Neural progenitor cell (in vitro differentiated cells): ENCODE measurements at regions not wholly inside any gene's neighbourhood (a gene's known extent, or its start where the extent isn't known, plus 50 kb on each side); places are given as distances from the start of the nearest gene placed in this dataset.

Experiments
- DNase-seq: peaks from one replicate; pipeline ENCODE4 v3.0.0-alpha.2; 2016; ENCODE audit warnings: low spot score
- H2AFZ ChIP-seq: fragments of 200-600 bp; sonication (generic); replicated peaks from 2 replicates; pipeline ENCODE4 v1.6.1; 2016; ENCODE audit warnings: antibody characterized with exemption
- H3F3A ChIP-seq: fragments of 200-600 bp; sonication (generic); 2 replicates; pipeline ENCODE4 v1.6.1; 2016; ENCODE audit warnings: antibody characterized with exemption, low read depth
- H3K27ac ChIP-seq: fragments of 200-600 bp; sonication (generic); 2 replicates; pipeline ENCODE4 v1.5.1; 2016; ENCODE audit warnings: mild to moderate bottlenecking
- H3K27me3 ChIP-seq: fragments of 200-600 bp; sonication (generic); 2 replicates; pipeline ENCODE4 v1.6.1; 2016; ENCODE audit warnings: mild to moderate bottlenecking, moderate library complexity
- H3K36me3 ChIP-seq: fragments of 200-600 bp; sonication (generic); 2 replicates; pipeline ENCODE4 v1.5.1; 2016
- H3K4me1 ChIP-seq: fragments of 200-600 bp; sonication (generic); 2 replicates; pipeline ENCODE4 v1.6.1; 2016; ENCODE audit warnings: mixed run types
- H3K4me2 ChIP-seq: fragments of 200-600 bp; sonication (generic); 2 replicates; pipeline ENCODE4 v1.6.1; 2016
- H3K4me3 ChIP-seq: fragments of 200-600 bp; sonication (generic); 2 replicates; pipeline ENCODE4 v1.5.1; 2016
- H3K79me2 ChIP-seq: fragments of 200-600 bp; sonication (generic); 2 replicates; pipeline ENCODE4 v1.6.1; 2016; ENCODE audit warnings: low read depth
- H3K9ac ChIP-seq: fragments of 200-600 bp; sonication (generic); 2 replicates; pipeline ENCODE4 v1.6.1; 2016
- H3K9me3 ChIP-seq: fragments of 200-600 bp; sonication (generic); 2 replicates; pipeline ENCODE4 v1.5.1; 2016; ENCODE audit warnings: low read depth
- H4K20me1 ChIP-seq: fragments of 200-600 bp; sonication (generic); 2 replicates; pipeline ENCODE4 v1.6.1; 2016; ENCODE audit warnings: low read depth
- H3K27ac Mint-ChIP-seq: 3 replicates; pipeline ENCODE4 v1.8.0; 2021; ENCODE audit warnings: mixed read lengths
- H3K27me3 Mint-ChIP-seq: 2 replicates; pipeline ENCODE4 v1.8.0; 2022; ENCODE audit warnings: low read depth, mild to moderate bottlenecking, inconsistent platforms, moderate library complexity, mixed read lengths; ENCODE audit not compliant: insufficient read depth
- H3K36me3 Mint-ChIP-seq: 3 replicates; pipeline ENCODE4 v1.8.0; 2021; ENCODE audit warnings: mixed read lengths
- H3K4me1 Mint-ChIP-seq: 3 replicates; pipeline ENCODE4 v1.8.0; 2021; ENCODE audit warnings: mixed read lengths
- H3K4me3 Mint-ChIP-seq: 3 replicates; pipeline ENCODE4 v1.8.0; 2021; ENCODE audit warnings: mild to moderate bottlenecking, moderate library complexity, mixed read lengths
- H3K9me3 Mint-ChIP-seq: 3 replicates; pipeline ENCODE4 v1.8.0; 2020; ENCODE audit warnings: mixed read lengths
- EZH2 ChIP-seq: fragments of 200-600 bp; sonication (generic); IDR thresholded peaks from 2 replicates; pipeline ENCODE4 v1.6.1; 2017; ENCODE audit warnings: antibody characterized with exemption, mild to moderate bottlenecking, moderate library complexity
- EZH2phosphoT487 ChIP-seq: fragments of 200-600 bp; sonication (generic); IDR thresholded peaks from 2 replicates; pipeline ENCODE4 v1.6.1; 2017; ENCODE audit warnings: antibody characterized with exemption
- TF ChIP-seq, protein P1 (sequence below): fragments of 200-600 bp; sonication (generic); IDR thresholded peaks from 2 replicates; pipeline ENCODE4 v1.5.1; 2017; ENCODE audit warnings: antibody characterized with exemption, mild to moderate bottlenecking

- no peaks in the 10 kb centered on the region for H3K36me3 Mint-ChIP-seq
- peaks cover 2% of the 10 kb centered on the region for H3K27me3 Mint-ChIP-seq
- no peak overlapping the region for H3K27ac Mint-ChIP-seq
- Histone ChIP-seq H3K36me3 (no peaks in the 10 kb centered on the region), H4K20me1 (no peaks in the 10 kb centered on the region), H3K4me2 (no peak overlapping the region), H3K4me1 (no peaks in the 10 kb centered on the region), H3F3A (no peaks in the 10 kb centered on the region), H3K27me3 (no peaks in the 10 kb centered on the region), H2AFZ (no peak overlapping the region), H3K79me2 (no peaks in the 10 kb centered on the region), H3K9ac (no peak overlapping the region), H3K27ac (no peak overlapping the region), H3K9me3 (peaks cover 7% of the 10 kb centered on the region), H3K4me3 (no peak overlapping the region)
- H3K4me3 Mint-ChIP-seq = no peak overlapping the region
- H3K4me1 Mint-ChIP-seq = no peaks in the 10 kb centered on the region
- peaks cover 30% of the 10 kb centered on the region for H3K9me3 Mint-ChIP-seq
- TF ChIP-seq, protein P1, sequence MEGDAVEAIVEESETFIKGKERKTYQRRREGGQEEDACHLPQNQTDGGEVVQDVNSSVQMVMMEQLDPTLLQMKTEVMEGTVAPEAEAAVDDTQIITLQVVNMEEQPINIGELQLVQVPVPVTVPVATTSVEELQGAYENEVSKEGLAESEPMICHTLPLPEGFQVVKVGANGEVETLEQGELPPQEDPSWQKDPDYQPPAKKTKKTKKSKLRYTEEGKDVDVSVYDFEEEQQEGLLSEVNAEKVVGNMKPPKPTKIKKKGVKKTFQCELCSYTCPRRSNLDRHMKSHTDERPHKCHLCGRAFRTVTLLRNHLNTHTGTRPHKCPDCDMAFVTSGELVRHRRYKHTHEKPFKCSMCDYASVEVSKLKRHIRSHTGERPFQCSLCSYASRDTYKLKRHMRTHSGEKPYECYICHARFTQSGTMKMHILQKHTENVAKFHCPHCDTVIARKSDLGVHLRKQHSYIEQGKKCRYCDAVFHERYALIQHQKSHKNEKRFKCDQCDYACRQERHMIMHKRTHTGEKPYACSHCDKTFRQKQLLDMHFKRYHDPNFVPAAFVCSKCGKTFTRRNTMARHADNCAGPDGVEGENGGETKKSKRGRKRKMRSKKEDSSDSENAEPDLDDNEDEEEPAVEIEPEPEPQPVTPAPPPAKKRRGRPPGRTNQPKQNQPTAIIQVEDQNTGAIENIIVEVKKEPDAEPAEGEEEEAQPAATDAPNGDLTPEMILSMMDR = no peak
- TF ChIP-seq EZH2 (no peak), EZH2phosphoT487 (no peak)
- no peak for DNase-seq
Measured at GRCh38 chr14:89524990-89525667, 108.1 kb upstream of the FOXN3 start.

GRCh38 chr14:89524412-89524811 is 107.4 kb upstream of the FOXN3 start:
- TF ChIP-seq, protein P1 = no peak
- TF ChIP-seq EZH2 (no peak), EZH2phosphoT487 (no peak)
- no peak overlapping the region for H3K9ac ChIP-seq
- no peaks in the 10 kb centered on the region for H3K36me3 ChIP-seq
- H3K27me3 Mint-ChIP-seq = peaks cover 2% of the 10 kb centered on the region
- no peak for DNase-seq
- H3K4me2 ChIP-seq = no peak overlapping the region
- no peaks in the 10 kb centered on the region for H4K20me1 ChIP-seq
- no peak overlapping the region for H3K4me3 ChIP-seq
- H3K27me3 ChIP-seq = no peaks in the 10 kb centered on the region
- H2AFZ ChIP-seq = no peak overlapping the region
- no peaks in the 10 kb centered on the region for H3K36me3 Mint-ChIP-seq
- peaks cover 32% of the 10 kb centered on the region for H3K9me3 Mint-ChIP-seq
- H3K79me2 ChIP-seq = no peaks in the 10 kb centered on the region
- H3K9me3 ChIP-seq = peaks cover 7% of the 10 kb centered on the region
- H3K27ac Mint-ChIP-seq = no peak overlapping the region
- H3K4me1 ChIP-seq = no peaks in the 10 kb centered on the region
- H3F3A ChIP-seq = no peaks in the 10 kb centered on the region
- H3K4me1 Mint-ChIP-seq = no peaks in the 10 kb centered on the region
- no peak overlapping the region for H3K27ac ChIP-seq
- no peak overlapping the region for H3K4me3 Mint-ChIP-seq

GRCh38 chr14:89521988-89522387 is 105.0 kb upstream of the FOXN3 start:
- no peaks in the 10 kb centered on the region for H3K4me1 Mint-ChIP-seq
- no peaks in the 10 kb centered on the region for H3F3A ChIP-seq
- no peak overlapping the region for H3K27ac ChIP-seq
- H2AFZ ChIP-seq = no peak overlapping the region
- H4K20me1 ChIP-seq = no peaks in the 10 kb centered on the region
- H3K9ac ChIP-seq = no peak overlapping the region
- H3K36me3 Mint-ChIP-seq = no peaks in the 10 kb centered on the region
- H3K27me3 Mint-ChIP-seq = peaks cover 2% of the 10 kb centered on the region
- H3K36me3 ChIP-seq = no peaks in the 10 kb centered on the region
- H3K27me3 ChIP-seq = no peaks in the 10 kb centered on the region
- no peak for TF ChIP-seq EZH2phosphoT487
- TF ChIP-seq, protein P1 = no peak
- H3K79me2 ChIP-seq = no peaks in the 10 kb centered on the region
- no peak for DNase-seq
- no peak overlapping the region for H3K27ac Mint-ChIP-seq
- no peak overlapping the region for H3K4me3 ChIP-seq
- H3K9me3 ChIP-seq = peaks cover 7% of the 10 kb centered on the region
- no peak overlapping the region for H3K4me3 Mint-ChIP-seq
- no peaks in the 10 kb centered on the region for H3K4me1 ChIP-seq
- no peak overlapping the region for H3K4me2 ChIP-seq
- peaks cover 25% of the 10 kb centered on the region for H3K9me3 Mint-ChIP-seq
